ENCODE measurements at regions not wholly inside any gene's neighbourhood (a gene's known extent, or its start where the extent isn't known, plus 50 kb on each side); places are given as distances from the start of the nearest gene placed in this dataset.

DNA sequence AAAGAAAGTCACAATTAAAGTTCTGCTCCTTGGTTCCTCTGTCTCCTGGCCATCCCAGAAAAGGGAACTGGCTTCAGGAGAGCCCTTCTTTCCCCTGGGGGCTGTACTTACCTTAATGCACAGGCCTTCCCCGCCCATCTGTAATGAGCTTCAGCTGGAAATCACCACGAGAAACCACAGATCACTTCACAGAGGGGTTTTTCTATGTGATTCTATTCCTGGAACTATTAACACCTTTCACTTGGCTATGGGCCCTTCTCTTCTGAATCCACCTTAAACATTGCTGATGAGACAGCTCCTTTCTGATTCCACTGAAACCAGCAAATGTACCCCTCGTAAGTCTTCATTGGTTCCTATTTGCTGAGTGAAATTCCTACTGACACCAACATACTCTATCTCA, 80.7 kb downstream of the FOXF2 start:
- intact Hi-C loops (cut with DNase I): no loop called here
- TF ChIP-seq, protein P1, sequence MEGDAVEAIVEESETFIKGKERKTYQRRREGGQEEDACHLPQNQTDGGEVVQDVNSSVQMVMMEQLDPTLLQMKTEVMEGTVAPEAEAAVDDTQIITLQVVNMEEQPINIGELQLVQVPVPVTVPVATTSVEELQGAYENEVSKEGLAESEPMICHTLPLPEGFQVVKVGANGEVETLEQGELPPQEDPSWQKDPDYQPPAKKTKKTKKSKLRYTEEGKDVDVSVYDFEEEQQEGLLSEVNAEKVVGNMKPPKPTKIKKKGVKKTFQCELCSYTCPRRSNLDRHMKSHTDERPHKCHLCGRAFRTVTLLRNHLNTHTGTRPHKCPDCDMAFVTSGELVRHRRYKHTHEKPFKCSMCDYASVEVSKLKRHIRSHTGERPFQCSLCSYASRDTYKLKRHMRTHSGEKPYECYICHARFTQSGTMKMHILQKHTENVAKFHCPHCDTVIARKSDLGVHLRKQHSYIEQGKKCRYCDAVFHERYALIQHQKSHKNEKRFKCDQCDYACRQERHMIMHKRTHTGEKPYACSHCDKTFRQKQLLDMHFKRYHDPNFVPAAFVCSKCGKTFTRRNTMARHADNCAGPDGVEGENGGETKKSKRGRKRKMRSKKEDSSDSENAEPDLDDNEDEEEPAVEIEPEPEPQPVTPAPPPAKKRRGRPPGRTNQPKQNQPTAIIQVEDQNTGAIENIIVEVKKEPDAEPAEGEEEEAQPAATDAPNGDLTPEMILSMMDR (IDR thresholded peaks at IDR 0.05): no peak
- Histone ChIP-seq H3K36me3 (no peaks in the 10 kb centered on the region), H3K27me3 (no peaks in the 10 kb centered on the region), H3K4me1 (no peaks in the 10 kb centered on the region), H3K4me3 (no peak overlapping the region), H3K9me3 (no peaks in the 10 kb centered on the region), H3K27ac (no peak overlapping the region)
- no peak for DNase-seq
- no peak for ATAC-seq

DNA sequence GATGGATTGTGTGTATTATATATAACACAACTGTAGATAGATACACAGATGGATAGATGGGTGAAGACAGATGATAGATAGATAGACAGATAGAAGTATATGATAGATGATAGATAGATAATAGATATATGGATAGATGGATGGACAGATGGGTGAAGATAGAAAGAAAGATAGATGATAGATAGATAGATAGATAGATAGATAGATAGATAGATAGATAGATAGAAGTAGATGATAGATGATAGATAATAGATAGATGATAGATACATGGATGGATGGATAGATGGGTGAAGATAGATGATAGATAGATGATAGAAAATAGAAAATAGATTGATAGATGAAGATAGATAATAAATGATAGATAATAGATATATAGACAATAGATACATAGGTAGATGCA, 83.3 kb downstream of the FOXF2 start:
- TF ChIP-seq, protein P1 (IDR thresholded peaks at IDR 0.05): no peak
- no peaks in the 10 kb centered on the region for H3K27me3 ChIP-seq
- no peak overlapping the region for H3K4me3 ChIP-seq
- DNase-seq: no peak
- intact Hi-C loops (cut with DNase I): no loop called here
- H3K36me3 ChIP-seq: no peaks in the 10 kb centered on the region
- H3K27ac ChIP-seq: no peak overlapping the region
- peaks cover 0 to 7% of the 10 kb centered on the region in 2 donors for H3K4me1 ChIP-seq
- no peak for ATAC-seq
- H3K9me3 ChIP-seq: no peaks in the 10 kb centered on the region

DNA sequence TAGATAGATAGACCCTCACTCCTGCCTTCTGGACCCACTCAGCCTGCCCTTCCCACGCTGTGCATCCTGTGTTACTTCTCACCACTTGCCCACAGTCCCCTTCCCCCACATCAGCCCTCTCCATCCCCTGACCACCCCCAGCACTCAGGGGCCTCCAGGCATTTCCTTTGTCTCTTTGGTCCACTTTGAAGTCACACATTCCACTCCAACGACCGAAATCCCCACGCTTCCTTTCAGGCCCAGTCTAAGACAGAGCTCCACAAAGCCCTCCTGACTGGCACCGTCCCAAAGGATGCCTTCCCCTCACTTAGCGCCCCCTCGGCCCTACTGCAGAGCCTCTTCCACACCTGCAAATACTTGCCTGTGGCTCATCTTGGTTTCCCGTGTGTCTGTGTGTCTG, 83.8 kb downstream of the FOXF2 start:
- H3K27me3 ChIP-seq: no peaks in the 10 kb centered on the region
- H3K36me3 ChIP-seq: no peaks in the 10 kb centered on the region
- H3K4me3 ChIP-seq: no peak overlapping the region
- intact Hi-C loops (cut with DNase I): no loop called here
- peaks cover 0 to 7% of the 10 kb centered on the region in 2 donors for H3K4me1 ChIP-seq
- H3K9me3 ChIP-seq: no peaks in the 10 kb centered on the region
- H3K27ac ChIP-seq: no peak overlapping the region
- ATAC-seq (no peak), DNase-seq (no peak)
- TF ChIP-seq, protein P1 (IDR thresholded peaks at IDR 0.05): no peak

DNA sequence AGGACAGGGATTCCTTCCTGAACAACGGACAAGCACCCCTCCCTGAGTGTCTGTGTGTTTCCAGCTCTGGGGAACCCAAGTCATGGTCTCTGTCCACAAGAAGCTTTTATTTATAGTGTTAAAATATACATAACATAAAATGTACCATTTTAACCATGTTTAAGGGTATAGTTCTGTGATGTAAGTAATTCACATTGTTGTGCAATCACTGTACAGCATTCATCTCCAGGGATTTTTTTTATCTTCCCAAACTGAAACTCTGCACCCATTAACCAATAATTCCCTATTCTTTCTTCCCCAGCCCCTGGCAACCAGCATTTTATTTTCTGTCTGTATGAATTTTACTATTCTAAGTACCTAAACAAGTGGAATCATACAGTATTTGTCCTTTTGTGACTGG, 84.2 kb downstream of the FOXF2 start:
- TF ChIP-seq, protein P1 (IDR thresholded peaks at IDR 0.05): no peak
- H3K27ac ChIP-seq: no peak overlapping the region
- H3K4me3 ChIP-seq: no peak overlapping the region
- H3K4me1 ChIP-seq: peaks cover 0 to 7% of the 10 kb centered on the region in 2 donors
- H3K36me3 ChIP-seq: no peaks in the 10 kb centered on the region
- no peak for DNase-seq
- ATAC-seq: no peak
- no peaks in the 10 kb centered on the region for H3K27me3 ChIP-seq
- H3K9me3 ChIP-seq: no peaks in the 10 kb centered on the region
- intact Hi-C loops (cut with DNase I): no loop called here

DNA sequence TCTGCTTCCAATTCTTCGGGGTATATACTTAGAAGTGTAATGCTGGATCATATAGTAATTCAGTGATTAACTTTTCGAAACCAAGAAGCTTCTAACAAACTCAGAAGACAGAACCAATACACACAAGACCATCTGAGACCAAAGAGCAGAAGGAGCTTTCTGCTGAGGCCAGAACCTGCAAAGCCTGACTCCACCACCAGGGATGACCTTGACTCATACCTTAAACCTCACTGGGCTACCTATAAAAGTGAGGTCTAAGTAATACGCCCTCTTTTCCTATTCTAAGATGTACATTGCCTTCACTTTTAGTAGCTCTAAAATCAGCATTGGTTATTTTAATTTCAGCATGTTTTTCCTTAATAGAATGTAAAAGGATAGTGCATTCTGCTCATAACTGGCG, 84.8 kb downstream of the FOXF2 start:
- no peak for DNase-seq
- H3K4me1 ChIP-seq: peaks cover 0 to 7% of the 10 kb centered on the region in 2 donors
- H3K9me3 ChIP-seq: no peaks in the 10 kb centered on the region
- intact Hi-C loops (cut with DNase I): no loop called here
- no peak for ATAC-seq
- TF ChIP-seq, protein P1 (IDR thresholded peaks at IDR 0.05): no peak
- no peaks in the 10 kb centered on the region for H3K27me3 ChIP-seq
- no peaks in the 10 kb centered on the region for H3K36me3 ChIP-seq
- no peak overlapping the region for H3K27ac ChIP-seq
- no peak overlapping the region for H3K4me3 ChIP-seq

Data from left lung (tissue), 4 donors.